ENCODE measurements at regions not wholly inside any gene's neighbourhood (a gene's known extent, or its start where the extent isn't known, plus 50 kb on each side); places are given as distances from the start of the nearest gene placed in this dataset.
"Not testable (repeated sequence)": the region's sequence is repeated elsewhere in the genome, so short reads cannot be mapped to it uniquely, and the experiment has no call there.

DNA sequence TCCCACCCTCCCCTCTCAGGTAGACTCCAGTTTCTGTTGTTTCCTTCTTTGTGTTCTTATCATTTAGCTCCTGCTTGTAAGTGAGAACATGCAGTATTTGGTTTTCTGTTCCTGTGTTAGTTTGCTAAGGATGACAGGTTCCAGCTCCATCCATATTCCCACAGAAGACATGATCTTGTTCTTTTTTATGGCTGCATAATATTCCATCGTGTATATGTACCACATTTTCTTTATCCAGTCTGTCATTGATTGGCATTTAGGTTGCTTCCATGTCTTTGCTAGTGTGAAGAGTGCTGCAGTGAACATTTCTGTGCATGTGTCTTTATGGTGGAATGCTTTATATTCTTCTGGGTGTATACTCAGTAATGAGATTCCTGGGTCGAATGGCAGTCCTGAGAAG is 95.2 kb downstream of the CDC42EP3 start:
- TF ChIP-seq RELA (CRISPR knock-in tag; IDR thresholded peaks at IDR 0.05; ENCODE audit: borderline replicate concordance); ZNF121 (CRISPR knock-in tag; IDR thresholded peaks at IDR 0.05): not testable (repeated sequence)
- TF ChIP-seq, protein P1, sequence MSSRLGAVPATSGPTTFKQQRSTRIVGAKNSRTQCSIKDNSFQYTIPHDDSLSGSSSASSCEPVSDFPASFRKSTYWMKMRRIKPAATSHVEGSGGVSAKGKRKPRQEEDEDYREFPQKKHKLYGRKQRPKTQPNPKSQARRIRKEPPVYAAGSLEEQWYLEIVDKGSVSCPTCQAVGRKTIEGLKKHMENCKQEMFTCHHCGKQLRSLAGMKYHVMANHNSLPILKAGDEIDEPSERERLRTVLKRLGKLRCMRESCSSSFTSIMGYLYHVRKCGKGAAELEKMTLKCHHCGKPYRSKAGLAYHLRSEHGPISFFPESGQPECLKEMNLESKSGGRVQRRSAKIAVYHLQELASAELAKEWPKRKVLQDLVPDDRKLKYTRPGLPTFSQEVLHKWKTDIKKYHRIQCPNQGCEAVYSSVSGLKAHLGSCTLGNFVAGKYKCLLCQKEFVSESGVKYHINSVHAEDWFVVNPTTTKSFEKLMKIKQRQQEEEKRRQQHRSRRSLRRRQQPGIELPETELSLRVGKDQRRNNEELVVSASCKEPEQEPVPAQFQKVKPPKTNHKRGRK (CRISPR knock-in tag; IDR thresholded peaks at IDR 0.05; ENCODE audit: borderline replicate concordance): not testable (repeated sequence)

Data from WTC11 (cell line).